ENCODE measurements at regions not wholly inside any gene's neighbourhood (a gene's known extent, or its start where the extent isn't known, plus 50 kb on each side); places are given as distances from the start of the nearest gene placed in this dataset.

DNA sequence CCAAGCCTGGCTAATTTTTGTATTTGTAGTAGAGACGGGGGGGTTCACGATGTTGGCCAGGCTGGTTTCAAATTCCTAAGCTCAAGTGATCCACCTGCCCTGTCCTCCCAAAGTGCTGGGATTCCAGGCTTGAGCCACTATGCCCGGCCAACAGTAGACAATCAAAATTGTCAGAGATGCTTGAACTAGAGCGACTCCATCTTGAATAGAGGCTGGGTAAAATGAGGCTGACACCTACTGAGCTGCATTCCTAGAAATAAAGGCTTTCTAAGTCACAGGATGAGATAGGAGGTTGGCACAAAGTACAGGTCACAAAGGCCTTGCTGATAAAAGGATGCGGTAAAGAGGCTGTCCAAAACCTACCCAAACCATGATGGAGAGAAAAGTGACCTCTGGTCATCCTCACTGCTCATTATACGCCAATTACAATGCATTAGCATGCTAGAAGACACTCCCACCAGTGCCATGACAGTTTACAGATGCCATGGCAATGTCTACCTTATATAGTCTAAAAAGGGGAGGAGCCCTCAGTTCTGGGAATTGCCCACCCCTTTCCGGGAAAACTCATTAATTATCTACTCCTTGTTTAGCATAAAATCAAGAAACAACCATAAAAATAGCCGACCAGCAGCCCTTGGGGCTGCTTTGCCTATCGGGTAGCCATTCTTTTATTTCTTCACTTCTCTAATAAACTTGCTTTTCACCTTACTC lies 134.5 kb downstream of the BAMBI start:
- H3K79me2 ChIP-seq (ENCODE audit: insufficient read depth, low read length) = no peaks in the 10 kb centered on the region
- H4K20me1 ChIP-seq (ENCODE audit: insufficient read depth, low read length) = no peaks in the 10 kb centered on the region
- H2AFZ ChIP-seq (ENCODE audit: low read length) = no peak overlapping the region
- no peak overlapping the region for H3K4me3 ChIP-seq (ENCODE audit: low read depth, low read length, poor library complexity, severe bottlenecking)
- H3K27me3 ChIP-seq (ENCODE audit: insufficient read depth, low read length) = 0 out of 2 replicates have a peak, but pooled peaks cover 7% of the 10 kb centered on the region
- H3K4me1 ChIP-seq (ENCODE audit: insufficient read depth, low read length, severe bottlenecking) = no peaks in the 10 kb centered on the region
- H3F3A ChIP-seq (ENCODE audit: insufficient read depth, low read length) = no peaks in the 10 kb centered on the region
- no peaks in the 10 kb centered on the region for H3K9me2 ChIP-seq (ENCODE audit: low read depth, low read length)
- no peaks in the 10 kb centered on the region for H3K9me3 ChIP-seq (ENCODE audit: low read length)
- H3K4me2 ChIP-seq (ENCODE audit: low read length) = no peak overlapping the region
- H3K36me3 ChIP-seq (ENCODE audit: insufficient read depth, low read length) = no peaks in the 10 kb centered on the region
- H3K9ac ChIP-seq (ENCODE audit: low read length) = no peak overlapping the region
- TF ChIP-seq CTCF (IDR thresholded peaks at IDR 0.05; ENCODE audit: low read length) = no peak
- TF ChIP-seq EZH2 (IDR thresholded peaks at IDR 0.05; ENCODE audit: borderline replicate concordance, low read length) = no peak
- no peak overlapping the region for H3K27ac ChIP-seq (ENCODE audit: low read depth, low read length, poor library complexity, severe bottlenecking)

DNA sequence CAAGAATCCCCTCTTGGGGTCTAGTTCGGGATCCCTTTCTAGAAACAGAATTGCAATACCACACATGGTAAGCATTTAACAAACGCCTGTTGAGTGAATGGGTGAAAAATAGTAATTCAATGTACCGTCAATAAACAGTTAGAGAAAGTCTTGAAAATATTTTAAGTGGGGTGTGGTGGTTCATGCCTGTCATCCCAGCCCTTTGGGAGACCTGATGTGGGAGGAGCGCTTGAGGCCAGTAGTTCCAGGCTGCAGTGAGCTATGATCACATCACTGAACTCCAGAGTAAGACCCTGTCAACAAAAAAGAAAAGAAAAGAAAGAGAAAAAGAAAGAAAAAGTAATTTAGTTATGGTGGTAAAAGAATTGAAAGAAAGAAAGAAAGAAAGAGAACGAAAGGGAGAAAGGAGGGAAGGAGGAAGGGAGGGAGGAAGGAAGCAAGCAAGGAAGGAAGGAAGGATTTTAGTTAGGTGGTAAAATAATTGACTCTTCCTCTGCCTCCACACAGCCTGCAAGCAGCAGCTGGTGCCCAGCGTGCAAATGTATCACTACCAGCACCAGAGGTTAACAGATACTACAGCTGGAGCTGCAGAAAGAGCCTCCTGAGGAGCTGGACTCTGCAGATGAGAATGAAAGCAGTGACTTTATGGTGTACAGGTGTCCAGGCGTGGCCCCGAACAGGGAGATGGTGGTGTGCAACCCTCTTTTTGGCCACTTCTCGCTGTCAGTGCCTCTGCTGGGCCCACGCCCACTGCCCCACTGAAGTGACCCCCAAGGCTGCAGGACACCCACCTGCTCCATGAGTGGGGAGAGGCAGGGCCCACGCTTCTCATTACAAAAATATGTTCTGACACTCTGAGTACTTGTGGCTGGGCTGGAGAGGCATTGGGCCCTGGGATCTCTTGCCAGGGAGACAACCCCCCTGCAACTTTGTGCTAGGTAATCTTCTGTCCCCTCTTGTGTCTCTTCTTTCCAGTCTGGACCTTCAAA lies 135.4 kb downstream of the BAMBI start:
- H2AFZ ChIP-seq (ENCODE audit: low read length) = no peak overlapping the region
- H3K4me3 ChIP-seq (ENCODE audit: low read depth, low read length, poor library complexity, severe bottlenecking) = no peak overlapping the region
- TF ChIP-seq EZH2 (IDR thresholded peaks at IDR 0.05; ENCODE audit: borderline replicate concordance, low read length) = no peak
- TF ChIP-seq CTCF (IDR thresholded peaks at IDR 0.05; ENCODE audit: low read length) = no peak
- H3K27ac ChIP-seq (ENCODE audit: low read depth, low read length, poor library complexity, severe bottlenecking) = no peak overlapping the region
- H3K9me3 ChIP-seq (ENCODE audit: low read length) = no peaks in the 10 kb centered on the region
- H3K4me1 ChIP-seq (ENCODE audit: insufficient read depth, low read length, severe bottlenecking) = no peaks in the 10 kb centered on the region
- H3K36me3 ChIP-seq (ENCODE audit: insufficient read depth, low read length) = no peaks in the 10 kb centered on the region
- H3K27me3 ChIP-seq (ENCODE audit: insufficient read depth, low read length) = 0 out of 2 replicates have a peak, but pooled peaks cover 7% of the 10 kb centered on the region
- H4K20me1 ChIP-seq (ENCODE audit: insufficient read depth, low read length) = no peaks in the 10 kb centered on the region
- no peak overlapping the region for H3K9ac ChIP-seq (ENCODE audit: low read length)
- no peak overlapping the region for H3K4me2 ChIP-seq (ENCODE audit: low read length)
- H3F3A ChIP-seq (ENCODE audit: insufficient read depth, low read length) = no peaks in the 10 kb centered on the region
- no peaks in the 10 kb centered on the region for H3K9me2 ChIP-seq (ENCODE audit: low read depth, low read length)
- H3K79me2 ChIP-seq (ENCODE audit: insufficient read depth, low read length) = no peaks in the 10 kb centered on the region

- Histone ChIP-seq H3K27ac (ENCODE audit: low read depth, low read length, poor library complexity, severe bottlenecking) (no peak overlapping the region), H3K9ac (ENCODE audit: low read length) (no peak overlapping the region), H3K4me3 (ENCODE audit: low read depth, low read length, poor library complexity, severe bottlenecking) (no peak overlapping the region), H3K27me3 (ENCODE audit: insufficient read depth, low read length) (no peaks in the 10 kb centered on the region), H3K36me3 (ENCODE audit: insufficient read depth, low read length) (no peaks in the 10 kb centered on the region), H3K9me2 (ENCODE audit: low read depth, low read length) (no peaks in the 10 kb centered on the region), H3K9me3 (ENCODE audit: low read length) (no peaks in the 10 kb centered on the region), H3K4me1 (ENCODE audit: insufficient read depth, low read length, severe bottlenecking) (no peaks in the 10 kb centered on the region), H3K79me2 (ENCODE audit: insufficient read depth, low read length) (no peaks in the 10 kb centered on the region), H4K20me1 (ENCODE audit: insufficient read depth, low read length) (no peaks in the 10 kb centered on the region), H2AFZ (ENCODE audit: low read length) (no peak overlapping the region), H3F3A (ENCODE audit: insufficient read depth, low read length) (no peaks in the 10 kb centered on the region), H3K4me2 (ENCODE audit: low read length) (no peak overlapping the region)
- TF ChIP-seq CTCF (IDR thresholded peaks at IDR 0.05; ENCODE audit: low read length) (no peak), EZH2 (IDR thresholded peaks at IDR 0.05; ENCODE audit: borderline replicate concordance, low read length) (no peak)
Measured at GRCh38 chr10:28815681-28816080, 138.4 kb downstream of the BAMBI start.

Measured in OCI-LY1 (cell line).